ENCODE measurements at regions not wholly inside any gene's neighbourhood (a gene's known extent, or its start where the extent isn't known, plus 50 kb on each side); places are given as distances from the start of the nearest gene placed in this dataset.

DNA sequence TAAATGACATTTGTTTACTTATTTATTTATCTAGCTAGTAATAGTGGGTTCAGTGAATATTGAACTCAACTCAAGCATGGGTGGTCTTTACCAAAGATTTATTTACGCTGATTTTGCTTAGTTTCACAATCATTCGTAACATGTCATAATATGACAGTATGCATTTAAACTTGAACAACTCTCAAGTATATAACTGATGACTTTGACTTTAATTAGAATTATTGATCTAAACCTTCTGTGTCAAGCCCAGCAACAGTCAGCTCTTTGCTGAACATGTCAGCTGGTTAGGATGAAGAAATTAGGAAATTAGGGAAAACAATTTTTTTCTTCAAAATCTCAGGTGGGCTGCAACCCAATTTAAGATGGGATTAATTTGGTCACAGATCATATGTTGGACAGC lies 210.5 kb upstream of the G2E3 start:
- Histone ChIP-seq H4K20me1 (ENCODE audit: insufficient read depth, low read length, poor library complexity, severe bottlenecking) (no peaks in the 10 kb centered on the region), H3K9me2 (replicated peaks; ENCODE audit: low read depth, low read length) (no peaks in the 10 kb centered on the region), H3K27me3 (ENCODE audit: insufficient read depth, low read length, poor library complexity, severe bottlenecking) (peaks cover 9% of the 10 kb centered on the region), H3K9ac (ENCODE audit: low read depth, low read length, poor library complexity, severe bottlenecking) (no peak overlapping the region), H3F3A (ENCODE audit: low read depth) (no peaks in the 10 kb centered on the region), H3K4me1 (ENCODE audit: insufficient read depth, low read length, poor library complexity, severe bottlenecking) (no peaks in the 10 kb centered on the region), H3K9me3 (ENCODE audit: insufficient read depth, low read depth, low read length) (no peaks in the 10 kb centered on the region), H3K4me3 (ENCODE audit: low read length, poor library complexity, severe bottlenecking) (no peak overlapping the region), H3K79me2 (ENCODE audit: insufficient read depth, low read length) (no peaks in the 10 kb centered on the region), H3K4me2 (ENCODE audit: low read depth, low read length, poor library complexity, severe bottlenecking) (no peak overlapping the region), H2AFZ (ENCODE audit: low read length) (no peak overlapping the region), H3K36me3 (ENCODE audit: insufficient read depth, low read length) (no peaks in the 10 kb centered on the region)
- TF ChIP-seq, protein P1, sequence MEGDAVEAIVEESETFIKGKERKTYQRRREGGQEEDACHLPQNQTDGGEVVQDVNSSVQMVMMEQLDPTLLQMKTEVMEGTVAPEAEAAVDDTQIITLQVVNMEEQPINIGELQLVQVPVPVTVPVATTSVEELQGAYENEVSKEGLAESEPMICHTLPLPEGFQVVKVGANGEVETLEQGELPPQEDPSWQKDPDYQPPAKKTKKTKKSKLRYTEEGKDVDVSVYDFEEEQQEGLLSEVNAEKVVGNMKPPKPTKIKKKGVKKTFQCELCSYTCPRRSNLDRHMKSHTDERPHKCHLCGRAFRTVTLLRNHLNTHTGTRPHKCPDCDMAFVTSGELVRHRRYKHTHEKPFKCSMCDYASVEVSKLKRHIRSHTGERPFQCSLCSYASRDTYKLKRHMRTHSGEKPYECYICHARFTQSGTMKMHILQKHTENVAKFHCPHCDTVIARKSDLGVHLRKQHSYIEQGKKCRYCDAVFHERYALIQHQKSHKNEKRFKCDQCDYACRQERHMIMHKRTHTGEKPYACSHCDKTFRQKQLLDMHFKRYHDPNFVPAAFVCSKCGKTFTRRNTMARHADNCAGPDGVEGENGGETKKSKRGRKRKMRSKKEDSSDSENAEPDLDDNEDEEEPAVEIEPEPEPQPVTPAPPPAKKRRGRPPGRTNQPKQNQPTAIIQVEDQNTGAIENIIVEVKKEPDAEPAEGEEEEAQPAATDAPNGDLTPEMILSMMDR (conservative IDR thresholded peaks at IDR 0.05; ENCODE audit: low read length), result no peak
- no peak for TF ChIP-seq EZH2phosphoT487 (IDR thresholded peaks at IDR 0.05; ENCODE audit: borderline replicate concordance)

DNA sequence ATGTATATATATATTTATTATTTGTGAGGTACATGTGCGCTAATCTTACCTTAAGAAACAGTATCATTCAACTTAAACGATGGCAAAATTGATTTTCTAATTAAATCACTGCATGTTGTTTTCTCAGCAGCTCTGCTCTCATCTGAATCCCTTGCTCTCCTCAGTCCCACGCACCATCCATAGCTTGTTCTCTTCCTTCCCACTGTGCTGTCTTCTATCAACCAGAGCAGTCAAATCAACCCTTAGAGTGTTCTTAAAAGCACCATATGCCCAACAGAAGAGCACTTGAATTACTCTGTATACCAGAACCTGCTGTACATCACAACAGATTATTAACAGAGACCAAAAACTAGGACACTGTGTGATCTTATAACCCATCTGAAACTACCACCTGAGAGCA lies 209.4 kb upstream of the G2E3 start:
- H3K4me3 ChIP-seq (ENCODE audit: low read length, poor library complexity, severe bottlenecking), result no peak overlapping the region
- TF ChIP-seq EZH2phosphoT487 (IDR thresholded peaks at IDR 0.05; ENCODE audit: borderline replicate concordance), result no peak
- TF ChIP-seq, protein P1 (conservative IDR thresholded peaks at IDR 0.05; ENCODE audit: low read length), result no peak
- no peaks in the 10 kb centered on the region for H3K36me3 ChIP-seq (ENCODE audit: insufficient read depth, low read length)
- H3K9me2 ChIP-seq (replicated peaks; ENCODE audit: low read depth, low read length), result no peaks in the 10 kb centered on the region
- H3K27me3 ChIP-seq (ENCODE audit: insufficient read depth, low read length, poor library complexity, severe bottlenecking), result peaks cover 9% of the 10 kb centered on the region
- no peaks in the 10 kb centered on the region for H3K4me1 ChIP-seq (ENCODE audit: insufficient read depth, low read length, poor library complexity, severe bottlenecking)
- no peaks in the 10 kb centered on the region for H3K79me2 ChIP-seq (ENCODE audit: insufficient read depth, low read length)
- H3K9me3 ChIP-seq (ENCODE audit: insufficient read depth, low read depth, low read length), result no peaks in the 10 kb centered on the region
- H4K20me1 ChIP-seq (ENCODE audit: insufficient read depth, low read length, poor library complexity, severe bottlenecking), result no peaks in the 10 kb centered on the region
- no peaks in the 10 kb centered on the region for H3F3A ChIP-seq (ENCODE audit: low read depth)
- H3K4me2 ChIP-seq (ENCODE audit: low read depth, low read length, poor library complexity, severe bottlenecking), result no peak overlapping the region
- H2AFZ ChIP-seq (ENCODE audit: low read length), result no peak overlapping the region
- no peak overlapping the region for H3K9ac ChIP-seq (ENCODE audit: low read depth, low read length, poor library complexity, severe bottlenecking)

DNA sequence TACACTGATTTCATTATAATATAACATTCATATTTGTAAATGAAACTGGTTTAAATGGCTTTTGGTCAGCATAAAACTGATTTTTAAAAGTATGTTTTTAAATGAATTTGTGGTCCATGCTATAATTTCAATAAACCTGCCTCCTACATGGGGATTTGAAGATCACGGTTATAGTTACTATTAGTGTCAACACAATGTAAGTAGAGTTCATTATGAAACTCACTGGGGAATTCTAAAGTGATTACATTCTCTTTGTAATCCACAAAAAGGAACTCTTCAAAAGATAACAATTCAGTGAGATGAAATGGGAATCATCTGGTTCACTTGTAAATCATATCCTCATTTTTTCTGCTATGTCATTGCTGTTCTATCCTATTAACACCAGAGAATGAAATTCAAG lies 204.5 kb upstream of the G2E3 start:
- Histone ChIP-seq H3K9me3 (ENCODE audit: insufficient read depth, low read depth, low read length) (no peaks in the 10 kb centered on the region), H3K79me2 (ENCODE audit: insufficient read depth, low read length) (no peaks in the 10 kb centered on the region), H3K27me3 (ENCODE audit: insufficient read depth, low read length, poor library complexity, severe bottlenecking) (peaks cover 9% of the 10 kb centered on the region), H2AFZ (ENCODE audit: low read length) (no peak overlapping the region), H3K4me3 (ENCODE audit: low read length, poor library complexity, severe bottlenecking) (no peak overlapping the region), H4K20me1 (ENCODE audit: insufficient read depth, low read length, poor library complexity, severe bottlenecking) (no peaks in the 10 kb centered on the region), H3F3A (ENCODE audit: low read depth) (no peaks in the 10 kb centered on the region), H3K9ac (ENCODE audit: low read depth, low read length, poor library complexity, severe bottlenecking) (no peak overlapping the region), H3K4me2 (ENCODE audit: low read depth, low read length, poor library complexity, severe bottlenecking) (no peak overlapping the region), H3K9me2 (replicated peaks; ENCODE audit: low read depth, low read length) (no peaks in the 10 kb centered on the region), H3K4me1 (ENCODE audit: insufficient read depth, low read length, poor library complexity, severe bottlenecking) (no peaks in the 10 kb centered on the region), H3K36me3 (ENCODE audit: insufficient read depth, low read length) (no peaks in the 10 kb centered on the region)
- no peak for TF ChIP-seq EZH2phosphoT487 (IDR thresholded peaks at IDR 0.05; ENCODE audit: borderline replicate concordance)
- TF ChIP-seq, protein P1 (conservative IDR thresholded peaks at IDR 0.05; ENCODE audit: low read length), result no peak

Measured in Loucy (cell line).